ENCODE measurements at regions not wholly inside any gene's neighbourhood (a gene's known extent, or its start where the extent isn't known, plus 50 kb on each side); places are given as distances from the start of the nearest gene placed in this dataset.

- DNase-seq (ENCODE audit: low read depth in 4 of 4, low spot score in 3 of 4) = no peak
These were observed 787.6 kb downstream of the USP25 start for GRCh38 chr21:16517383-16517782.

DNA sequence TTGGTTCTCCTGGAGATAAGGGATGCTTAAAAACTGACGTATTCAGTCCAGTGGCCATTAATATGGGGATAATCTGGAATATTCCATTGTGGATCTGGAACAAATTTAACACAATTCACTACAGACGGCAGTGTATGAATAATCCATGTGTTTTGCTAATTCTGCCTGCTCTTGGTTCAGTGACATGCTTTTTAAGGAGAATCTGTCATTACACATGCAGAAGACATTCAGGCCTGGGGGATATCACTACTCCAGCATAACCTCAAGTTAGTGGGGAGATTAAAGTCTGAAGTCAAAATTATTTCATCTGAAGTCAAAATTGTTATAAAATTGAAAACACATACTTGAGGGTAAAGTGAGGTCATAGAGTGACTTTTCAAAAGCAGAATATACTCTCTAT is 789.3 kb downstream of the USP25 start:
- DNase-seq (ENCODE audit: low read depth in 4 of 4, low spot score in 3 of 4) = no peak

GRCh38 chr21:16519644-16520043 is 789.9 kb downstream of the USP25 start:
- DNase-seq (ENCODE audit: low read depth in 4 of 4, low spot score in 3 of 4) = no peak

DNA sequence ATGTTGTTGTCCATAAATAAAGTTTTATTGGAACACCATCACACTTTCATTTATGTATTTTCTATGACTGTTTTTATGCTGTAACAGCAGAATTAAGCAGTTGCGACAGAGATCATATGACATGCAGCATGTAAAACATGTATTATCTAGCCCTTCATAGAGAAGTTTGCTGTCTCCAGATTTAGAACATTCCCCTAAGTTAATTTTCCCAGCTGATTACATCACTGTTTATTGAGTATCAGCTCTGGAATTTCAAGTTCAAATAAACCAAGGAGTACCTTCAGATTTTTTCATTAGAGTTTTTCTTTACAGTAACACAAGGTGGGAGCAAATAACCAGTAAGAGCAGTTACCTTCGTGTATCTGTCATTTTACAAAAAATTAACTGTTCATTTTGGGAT is 792.8 kb downstream of the USP25 start:
- no peak for DNase-seq (ENCODE audit: low read depth in 4 of 4, low spot score in 3 of 4)

DNA sequence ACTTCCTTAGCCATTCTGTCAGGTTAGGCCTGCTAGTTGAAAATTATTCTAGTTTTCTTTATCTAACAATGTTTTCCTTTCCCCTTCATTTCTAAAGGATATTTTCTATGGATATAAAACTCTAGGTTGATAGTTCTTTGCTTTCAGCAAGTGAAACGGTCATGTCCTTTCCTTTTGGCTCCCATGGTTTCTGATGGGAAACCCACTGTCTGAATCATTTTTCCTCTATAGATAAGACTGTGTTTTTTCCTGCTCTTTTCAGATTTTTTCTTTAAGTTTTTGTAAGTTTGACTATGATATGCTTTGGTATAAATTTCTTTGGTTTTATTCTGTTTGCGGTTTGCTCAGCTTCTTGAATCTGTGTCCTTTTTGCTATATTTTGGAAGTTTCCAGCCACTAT is 800.9 kb downstream of the USP25 start:
- DNase-seq (ENCODE audit: low read depth in 4 of 4, low spot score in 3 of 4) = no peak

DNA sequence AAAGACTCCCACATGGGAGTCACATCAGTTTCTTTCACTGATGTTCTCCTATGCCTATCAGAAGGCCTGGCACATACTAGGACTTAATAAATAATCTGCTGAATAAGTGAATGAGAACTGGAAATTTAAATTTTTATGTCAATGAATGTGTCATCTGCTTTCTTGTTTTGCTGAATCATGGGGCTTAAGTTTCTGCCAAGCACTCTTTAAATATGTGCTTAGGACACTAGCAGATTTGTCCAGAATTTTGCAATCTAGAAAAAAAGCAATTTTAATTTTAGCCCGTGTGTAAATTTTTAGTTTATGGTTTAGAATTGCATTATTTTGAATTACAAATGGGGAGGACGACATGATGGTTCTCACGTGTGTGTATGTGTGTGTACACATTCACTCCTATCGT is 803.1 kb downstream of the USP25 start:
- no peak for DNase-seq (ENCODE audit: low read depth in 4 of 4, low spot score in 3 of 4)

DNA sequence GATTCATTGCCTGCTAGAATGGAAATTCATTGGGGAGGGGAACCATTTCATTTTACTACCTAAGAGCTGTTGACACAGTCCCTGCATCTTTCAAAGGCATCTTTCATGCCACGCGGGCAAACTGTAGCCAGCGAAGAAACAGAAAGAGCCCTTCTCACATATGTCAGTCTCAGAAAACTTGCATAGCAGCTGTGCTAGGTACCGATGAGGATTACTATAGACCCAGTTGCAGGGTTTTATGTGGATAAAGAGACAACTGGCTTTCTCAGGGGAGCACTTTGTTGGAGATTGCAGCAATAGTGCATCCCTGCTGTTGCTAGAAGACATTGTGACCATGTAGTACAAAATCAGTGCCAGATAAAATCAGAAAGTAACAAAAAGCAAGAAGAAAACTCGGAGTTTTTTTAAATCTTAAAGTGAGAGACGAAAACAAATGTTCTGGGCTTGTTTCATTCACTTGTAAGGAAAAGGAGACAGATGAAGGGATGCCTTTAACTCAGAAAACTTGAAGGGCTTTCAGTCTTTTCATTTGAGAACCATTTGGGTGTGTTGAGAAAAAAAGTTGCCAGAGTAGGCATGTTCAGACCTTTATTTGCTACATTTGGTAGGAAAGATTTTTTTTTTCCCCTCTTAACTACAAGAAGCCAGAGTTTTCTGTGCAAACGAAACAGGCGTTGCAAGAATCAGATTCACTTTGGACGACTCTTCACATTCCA is 804.1 kb downstream of the USP25 start:
- DNase-seq (ENCODE audit: low read depth in 4 of 4, low spot score in 3 of 4) = no peak

- DNase-seq (ENCODE audit: low read depth in 4 of 4, low spot score in 3 of 4) = peak in 1 of 4 donors; percentile 11
These were observed 804.8 kb downstream of the USP25 start for GRCh38 chr21:16534408-16535101.

GRCh38 chr21:16535102-16535422 is 805.3 kb downstream of the USP25 start:
- no peak for DNase-seq (ENCODE audit: low read depth in 4 of 4, low spot score in 3 of 4)

- no peak for DNase-seq (ENCODE audit: low read depth in 4 of 4, low spot score in 3 of 4)
These were observed 805.8 kb downstream of the USP25 start for GRCh38 chr21:16535626-16536025.

- no peak for DNase-seq (ENCODE audit: low read depth in 4 of 4, low spot score in 3 of 4)
These were observed 806.4 kb downstream of the USP25 start for GRCh38 chr21:16536140-16536539.

- DNase-seq (ENCODE audit: low read depth in 4 of 4, low spot score in 3 of 4) = no peak
These were observed 807.1 kb downstream of the USP25 start for GRCh38 chr21:16536643-16537434.

DNA sequence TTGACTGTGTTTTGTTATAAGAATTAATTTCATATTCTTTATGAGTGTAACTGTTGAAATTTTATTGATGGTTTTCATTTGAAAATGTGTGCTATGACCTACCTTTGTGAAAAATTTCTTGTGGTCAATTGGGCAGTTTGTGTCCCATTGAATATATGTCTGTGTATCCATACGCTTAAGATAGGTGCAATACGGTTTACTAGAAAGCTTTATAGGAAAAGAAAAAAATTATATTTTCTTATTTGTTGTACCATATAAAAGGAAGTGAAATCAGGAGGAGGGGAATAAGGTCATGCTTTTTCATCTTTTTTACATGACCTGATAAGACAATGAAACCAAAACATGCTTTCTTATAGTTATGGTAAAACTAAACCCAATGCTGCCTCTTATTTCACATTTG is 807.7 kb downstream of the USP25 start:
- no peak for DNase-seq (ENCODE audit: low read depth in 4 of 4, low spot score in 3 of 4)

GRCh38 chr21:16538405-16538804 is 808.6 kb downstream of the USP25 start:
- no peak for DNase-seq (ENCODE audit: low read depth in 4 of 4, low spot score in 3 of 4)

DNA sequence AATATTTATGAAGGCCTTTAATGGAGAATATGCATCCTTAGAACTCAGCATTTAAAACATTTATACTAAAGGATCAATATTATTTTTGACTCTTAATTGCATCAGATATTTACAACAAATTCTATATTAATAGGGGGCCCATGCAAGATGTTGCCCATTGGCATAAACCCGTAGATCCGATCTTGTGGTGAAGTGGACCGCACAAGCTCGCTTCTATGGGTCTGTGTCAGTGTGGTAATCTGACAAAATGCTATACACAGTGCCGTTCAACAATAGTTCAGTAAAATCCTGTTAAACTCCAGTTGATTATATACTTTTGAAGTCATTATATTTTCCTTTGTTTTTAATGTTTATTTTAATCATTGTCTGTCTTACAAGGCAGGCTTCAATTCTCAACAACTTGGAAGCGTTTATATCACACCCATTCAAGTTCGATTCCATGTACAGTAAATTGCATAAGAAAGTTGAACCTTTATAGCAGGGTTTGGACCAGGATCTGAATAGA is 809.2 kb downstream of the USP25 start:
- no peak for DNase-seq (ENCODE audit: low read depth in 4 of 4, low spot score in 3 of 4)

DNA sequence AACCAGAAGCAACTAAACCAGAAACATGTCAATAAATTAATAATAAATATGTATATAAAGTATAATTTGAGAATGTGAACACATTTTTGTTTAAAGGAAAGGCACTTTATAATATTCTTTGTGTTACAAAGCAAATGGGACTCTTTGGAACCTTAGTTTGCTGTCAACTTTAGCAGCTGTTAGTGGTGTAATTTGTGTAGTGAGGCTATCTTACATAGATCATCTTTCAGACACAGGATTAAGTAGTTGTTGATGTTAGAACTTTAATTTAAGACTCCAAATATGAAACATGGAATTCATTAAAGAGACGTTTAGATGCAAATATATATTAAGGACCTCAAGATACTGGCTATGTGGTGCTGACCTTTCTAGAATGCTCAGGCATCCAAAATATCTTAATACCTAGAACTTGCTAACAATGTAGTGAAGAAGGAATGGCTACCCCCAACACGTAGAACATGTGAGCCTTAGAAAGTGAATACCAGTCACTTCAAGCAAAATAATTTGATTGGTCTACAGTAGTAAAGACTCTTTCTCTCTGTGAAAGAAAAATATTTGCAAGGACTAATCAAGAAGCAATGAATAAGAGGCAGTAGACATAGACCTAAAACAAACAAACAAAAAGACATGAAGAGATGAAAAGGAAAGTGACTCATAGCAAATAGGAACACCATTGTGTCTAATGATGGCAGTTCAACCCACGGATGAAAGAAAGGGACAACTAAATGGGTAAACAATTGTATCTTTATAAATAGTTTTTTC is 811.4 kb downstream of the USP25 start:
- no peak for DNase-seq (ENCODE audit: low read depth in 4 of 4, low spot score in 3 of 4)

- no peak for DNase-seq (ENCODE audit: low read depth in 4 of 4, low spot score in 3 of 4)
These were observed 820.3 kb downstream of the USP25 start for GRCh38 chr21:16550118-16550517.

DNA sequence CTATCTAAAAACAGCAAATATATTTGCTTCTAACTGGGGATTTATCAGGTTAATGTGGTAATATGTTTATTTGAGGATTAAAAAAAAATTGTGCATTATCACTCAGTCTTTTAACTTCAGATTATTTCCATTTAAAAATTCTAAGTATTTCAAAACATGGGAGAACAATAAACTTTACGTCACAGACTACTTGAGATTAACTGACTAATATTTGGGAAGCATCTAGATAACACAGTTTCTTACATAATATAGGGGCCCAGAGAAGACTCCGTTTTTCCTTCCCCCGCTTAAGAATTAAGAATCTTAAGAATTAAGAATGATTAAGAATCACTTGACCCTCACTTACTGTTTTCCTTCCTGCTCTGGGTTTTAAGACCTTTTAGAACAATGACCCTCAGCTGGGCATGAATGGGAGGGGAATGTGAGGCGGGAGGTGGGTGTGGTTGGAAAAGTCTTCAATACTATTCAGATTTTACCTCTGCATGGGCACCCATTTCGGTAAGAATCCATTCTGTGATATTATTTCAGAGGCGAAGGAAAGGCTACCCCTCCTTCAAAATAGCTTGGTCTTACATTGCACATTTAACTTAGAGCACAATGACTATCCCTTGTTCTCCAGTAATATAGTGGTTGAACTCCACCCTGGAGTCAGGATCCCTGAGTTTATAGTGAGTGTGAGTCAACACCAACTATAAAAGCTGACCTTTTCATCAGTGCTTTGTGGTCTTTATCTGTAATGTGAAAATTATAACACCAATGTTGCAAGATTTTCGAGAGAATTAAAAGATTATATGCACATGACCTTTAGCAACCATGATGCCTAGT is 821.3 kb downstream of the USP25 start:
- no peak for DNase-seq (ENCODE audit: low read depth in 4 of 4, low spot score in 3 of 4)

DNA sequence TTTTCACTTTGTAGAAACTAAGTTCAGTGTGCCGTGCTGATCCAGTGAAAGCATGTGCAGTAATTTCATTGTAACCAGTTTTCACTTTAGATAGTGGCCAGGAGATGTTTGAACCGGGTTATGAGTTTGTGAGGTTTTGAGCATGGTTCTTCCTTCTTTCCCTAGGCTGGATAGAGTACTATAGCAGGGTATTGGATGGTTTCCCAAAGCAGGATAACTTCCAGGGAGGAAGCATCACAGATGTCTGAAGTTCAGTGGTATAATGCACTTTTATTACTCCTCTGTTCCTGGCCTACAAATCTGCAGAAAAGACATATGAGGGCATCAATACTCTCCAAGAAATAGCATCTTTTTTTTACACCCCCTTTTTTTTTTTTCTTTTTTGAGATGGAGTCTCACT is 823.1 kb downstream of the USP25 start:
- no peak for DNase-seq (ENCODE audit: low read depth in 4 of 4, low spot score in 3 of 4)

GRCh38 chr21:16554503-16554902 is 824.7 kb downstream of the USP25 start:
- DNase-seq (ENCODE audit: low read depth in 4 of 4, low spot score in 3 of 4) = no peak
